Fibroblast of lung (primary cell): ENCODE measurements at regions not wholly inside any gene's neighbourhood (a gene's known extent, or its start where the extent isn't known, plus 50 kb on each side); places are given as distances from the start of the nearest gene placed in this dataset.

Experiments
- EZH2 ChIP-seq: IDR thresholded peaks from 2 replicates; pipeline ENCODE4 v1.5.1; 2012; ENCODE audit warnings: low read length, control low read depth, mild to moderate bottlenecking; ENCODE audit errors: missing control alignments
- TF ChIP-seq, protein P1 (sequence below), 2 donors: IDR thresholded peaks in 1 of 2; conservative IDR thresholded peaks in 1 of 2; 1 replicate in 1 of 2; 2 replicates in 1 of 2; pipeline ENCODE4 v1.5.1; 2011 to 2012; ENCODE audit warnings: low read length in 2 of 2, control low read depth in 1 of 2, inconsistent platforms in 1 of 2, low read depth in 1 of 2, mild to moderate bottlenecking in 1 of 2

DNA sequence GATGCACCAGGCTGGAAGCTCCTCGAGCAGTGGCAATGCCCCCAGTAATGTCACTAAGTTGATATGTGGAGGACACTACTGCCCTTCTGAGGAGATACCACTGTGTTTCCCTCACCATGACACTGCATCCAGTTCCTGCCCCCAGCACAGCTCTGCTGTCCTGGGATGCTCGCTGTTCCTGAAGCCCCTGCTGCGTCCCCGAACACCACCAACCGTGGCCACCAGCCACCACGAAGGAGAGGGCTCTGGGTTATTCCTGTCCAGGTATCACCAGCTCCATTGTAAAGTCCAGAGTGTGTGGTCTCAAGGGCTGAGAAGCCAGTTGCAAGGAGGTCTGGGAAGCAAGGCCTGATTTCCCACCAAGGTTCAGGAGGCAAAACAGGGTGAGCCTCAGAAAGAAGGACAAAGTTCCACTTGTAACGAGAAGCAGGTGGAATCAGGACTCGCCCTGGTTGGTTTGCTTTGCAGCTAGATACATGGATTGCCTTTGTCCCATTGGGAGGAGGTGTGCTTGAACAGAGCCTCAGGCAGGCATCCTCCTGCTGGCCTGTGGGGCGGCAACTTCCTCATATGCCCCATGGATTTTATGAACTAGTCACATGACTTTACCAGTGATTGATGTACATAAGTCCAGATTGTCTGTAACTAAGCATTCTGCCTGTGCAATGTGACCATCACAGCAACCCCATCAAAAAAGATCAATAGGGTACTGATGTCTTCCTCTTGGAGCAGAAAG is 427.0 kb upstream of the VSTM2A start:
- TF ChIP-seq, protein P1, sequence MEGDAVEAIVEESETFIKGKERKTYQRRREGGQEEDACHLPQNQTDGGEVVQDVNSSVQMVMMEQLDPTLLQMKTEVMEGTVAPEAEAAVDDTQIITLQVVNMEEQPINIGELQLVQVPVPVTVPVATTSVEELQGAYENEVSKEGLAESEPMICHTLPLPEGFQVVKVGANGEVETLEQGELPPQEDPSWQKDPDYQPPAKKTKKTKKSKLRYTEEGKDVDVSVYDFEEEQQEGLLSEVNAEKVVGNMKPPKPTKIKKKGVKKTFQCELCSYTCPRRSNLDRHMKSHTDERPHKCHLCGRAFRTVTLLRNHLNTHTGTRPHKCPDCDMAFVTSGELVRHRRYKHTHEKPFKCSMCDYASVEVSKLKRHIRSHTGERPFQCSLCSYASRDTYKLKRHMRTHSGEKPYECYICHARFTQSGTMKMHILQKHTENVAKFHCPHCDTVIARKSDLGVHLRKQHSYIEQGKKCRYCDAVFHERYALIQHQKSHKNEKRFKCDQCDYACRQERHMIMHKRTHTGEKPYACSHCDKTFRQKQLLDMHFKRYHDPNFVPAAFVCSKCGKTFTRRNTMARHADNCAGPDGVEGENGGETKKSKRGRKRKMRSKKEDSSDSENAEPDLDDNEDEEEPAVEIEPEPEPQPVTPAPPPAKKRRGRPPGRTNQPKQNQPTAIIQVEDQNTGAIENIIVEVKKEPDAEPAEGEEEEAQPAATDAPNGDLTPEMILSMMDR (conservative IDR thresholded peaks at IDR 0.05 in 1 of 2, IDR thresholded peaks at IDR 0.05 in 1 of 2; ENCODE audit: low read depth in 1 of 2, low read length in 2 of 2), result no peak
- no peak for TF ChIP-seq EZH2
